Suprapubic skin (tissue), 3 donors: ENCODE measurements at regions not wholly inside any gene's neighbourhood (a gene's known extent, or its start where the extent isn't known, plus 50 kb on each side); places are given as distances from the start of the nearest gene placed in this dataset.

Experiments
- CTCF ChIP-seq, 2 donors: fragments of 200-600 bp in 1 of 2; fragments of 450-650 bp in 1 of 2; sonication (generic) in 1 of 2; IDR thresholded peaks; one replicate each; pipeline ENCODE4 v1.5.1; 2016 to 2019; ENCODE audit warnings: antibody characterized with exemption in 2 of 2, mild to moderate bottlenecking in 1 of 2, moderate library complexity in 1 of 2
- EP300 ChIP-seq: sonication (generic); formaldehyde crosslinking; IDR thresholded peaks from one replicate; pipeline ENCODE4 v1.6.1; 2017; ENCODE audit warnings: antibody characterized with exemption

DNA sequence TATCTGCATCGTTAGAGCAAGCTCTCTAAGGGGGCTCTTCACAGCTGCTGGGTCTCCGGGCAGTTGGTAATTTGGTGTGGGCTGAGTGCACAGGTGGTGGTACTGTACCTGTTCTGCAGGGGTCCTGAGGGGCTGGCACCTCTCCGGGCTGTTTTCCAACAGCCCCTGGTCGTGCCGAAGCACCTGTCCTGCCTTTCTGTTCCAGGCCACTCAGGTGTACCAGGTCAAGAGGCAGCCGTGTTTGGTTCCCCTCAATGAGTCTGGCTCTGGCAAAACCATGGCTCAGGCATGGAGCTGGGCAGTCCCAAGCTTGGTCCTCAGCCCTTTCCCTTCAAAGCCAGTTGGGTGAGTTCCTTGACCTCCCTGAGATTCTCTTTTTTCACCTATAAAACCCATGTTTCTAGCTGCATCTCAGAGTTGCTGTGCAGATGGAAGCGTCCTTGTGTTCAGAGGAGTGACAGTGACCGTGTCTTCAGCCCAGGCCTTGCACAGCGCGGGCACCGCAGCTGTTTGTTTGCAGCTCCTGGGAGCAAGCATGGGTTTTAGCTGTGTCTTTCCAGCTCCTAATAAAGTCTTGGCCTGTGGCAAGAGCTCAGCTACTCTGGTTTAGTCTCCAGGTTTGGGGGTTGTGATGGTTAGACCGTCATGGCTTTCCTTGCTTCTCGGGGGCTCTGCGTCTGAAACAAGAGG lies 110.9 kb downstream of the GLI2 start:
- no peak for TF ChIP-seq CTCF (IDR thresholded peaks at IDR 0.05)
- TF ChIP-seq EP300 = no peak
